ENCODE measurements at regions not wholly inside any gene's neighbourhood (a gene's known extent, or its start where the extent isn't known, plus 50 kb on each side); places are given as distances from the start of the nearest gene placed in this dataset.

GRCh38 chr10:131678613-131679012 lies 222.2 kb upstream of the PPP2R2D start:
- Histone ChIP-seq H3K4me3 (ENCODE audit: low read length) (no peak overlapping the region), H3K4me2 (ENCODE audit: low read length) (no peak overlapping the region), H3K27me3 (ENCODE audit: insufficient read depth, low read depth, low read length) (no peaks in the 10 kb centered on the region), H3K9ac (ENCODE audit: low read length) (no peak overlapping the region), H3K79me2 (replicated peaks; ENCODE audit: insufficient read depth, low read length) (no peaks in the 10 kb centered on the region), H3K9me2 (ENCODE audit: insufficient read depth, low read length) (no peaks in the 10 kb centered on the region), H3K27ac (ENCODE audit: low read length) (no peak overlapping the region), H2AFZ (ENCODE audit: low read depth, low read length) (no peak overlapping the region), H3K36me3 (ENCODE audit: insufficient read depth, low read length) (no peaks in the 10 kb centered on the region), H3F3A (ENCODE audit: insufficient read depth, low read length, poor library complexity, severe bottlenecking) (no peaks in the 10 kb centered on the region), H4K20me1 (ENCODE audit: insufficient read depth) (no peaks in the 10 kb centered on the region), H3K9me3 (ENCODE audit: low read length) (no peaks in the 10 kb centered on the region)
- TF ChIP-seq CTCF (IDR thresholded peaks at IDR 0.05; ENCODE audit: poor library complexity, severe bottlenecking), result no peak
- no peak for TF ChIP-seq REST (IDR thresholded peaks at IDR 0.05; ENCODE audit: borderline replicate concordance)
- TF ChIP-seq SMC3 (conservative IDR thresholded peaks at IDR 0.05; ENCODE audit: poor library complexity), result no peak
- no peak for TF ChIP-seq EP300 (conservative IDR thresholded peaks at IDR 0.05; ENCODE audit: poor library complexity, severe bottlenecking)
- no peak for TF ChIP-seq RAD21 (conservative IDR thresholded peaks at IDR 0.05)
- no peak for TF ChIP-seq EZH2 (IDR thresholded peaks at IDR 0.05; ENCODE audit: borderline replicate concordance, insufficient read depth, low read length, poor library complexity, severe bottlenecking)
- TF ChIP-seq MXI1 (conservative IDR thresholded peaks at IDR 0.05; ENCODE audit: poor library complexity, severe bottlenecking), result no peak
- TF ChIP-seq POLR2AphosphoS5 (IDR thresholded peaks at IDR 0.05), result no peak
- no peak for TF ChIP-seq TAF1 (IDR thresholded peaks at IDR 0.05; ENCODE audit: low read depth)

GRCh38 chr10:131679926-131680325 lies 220.9 kb upstream of the PPP2R2D start:
- no peaks in the 10 kb centered on the region for H3K79me2 ChIP-seq (replicated peaks; ENCODE audit: insufficient read depth, low read length)
- H3K9me3 ChIP-seq (ENCODE audit: low read length), result no peaks in the 10 kb centered on the region
- no peak overlapping the region for H3K4me2 ChIP-seq (ENCODE audit: low read length)
- H3K36me3 ChIP-seq (ENCODE audit: insufficient read depth, low read length), result no peaks in the 10 kb centered on the region
- H2AFZ ChIP-seq (ENCODE audit: low read depth, low read length), result no peak overlapping the region
- H3K27ac ChIP-seq (ENCODE audit: low read length), result no peak overlapping the region
- no peaks in the 10 kb centered on the region for H3K27me3 ChIP-seq (ENCODE audit: insufficient read depth, low read depth, low read length)
- H3K9ac ChIP-seq (ENCODE audit: low read length), result no peak overlapping the region
- TF ChIP-seq POLR2AphosphoS5 (IDR thresholded peaks at IDR 0.05), result no peak
- TF ChIP-seq RAD21 (conservative IDR thresholded peaks at IDR 0.05), result no peak
- TF ChIP-seq SMC3 (conservative IDR thresholded peaks at IDR 0.05; ENCODE audit: poor library complexity), result no peak
- no peak for TF ChIP-seq EP300 (conservative IDR thresholded peaks at IDR 0.05; ENCODE audit: poor library complexity, severe bottlenecking)
- no peak for TF ChIP-seq REST (IDR thresholded peaks at IDR 0.05; ENCODE audit: borderline replicate concordance)
- no peaks in the 10 kb centered on the region for H3F3A ChIP-seq (ENCODE audit: insufficient read depth, low read length, poor library complexity, severe bottlenecking)
- H3K4me3 ChIP-seq (ENCODE audit: low read length), result no peak overlapping the region
- H3K9me2 ChIP-seq (ENCODE audit: insufficient read depth, low read length), result no peaks in the 10 kb centered on the region
- H4K20me1 ChIP-seq (ENCODE audit: insufficient read depth), result no peaks in the 10 kb centered on the region
